NT2/D1 (cell line): ENCODE measurements at regions not wholly inside any gene's neighbourhood (a gene's known extent, or its start where the extent isn't known, plus 50 kb on each side); places are given as distances from the start of the nearest gene placed in this dataset.

Experiments
- YY1 ChIP-seq: IDR thresholded peaks from 2 replicates; pipeline ENCODE4 v1.6.1; 2011; ENCODE audit not compliant: insufficient read length, insufficient read depth
- ZNF274 ChIP-seq: IDR thresholded peaks from 2 replicates; pipeline ENCODE4 v1.6.1; 2011; ENCODE audit warnings: mild to moderate bottlenecking, low read depth, low read length

- TF ChIP-seq YY1: no peak
- no peak for TF ChIP-seq ZNF274
Measured at GRCh38 chr6:27812805-27813492, 99.2 kb downstream of the OR2B2 start.
